Psoas muscle (tissue), 7 donors: ENCODE measurements at regions not wholly inside any gene's neighbourhood (a gene's known extent, or its start where the extent isn't known, plus 50 kb on each side); places are given as distances from the start of the nearest gene placed in this dataset.
"Not testable (repeated sequence)": the region's sequence is repeated elsewhere in the genome, so short reads cannot be mapped to it uniquely, and the experiment has no call there.

Experiments used
- ATAC-seq, 4 donors: fragments of 200-7000 bp; cut with Tn5 transposase; one replicate each; pipeline ENCODE4 v1.9.1; 2020; ENCODE audit warnings: moderate library complexity in 3 of 4, mild to moderate bottlenecking in 2 of 4
- DNase-seq, 2 donors: peaks; one replicate each; pipeline ENCODE4 v3.0.0-alpha.2; 2020
- H3K27ac ChIP-seq: fragments of 200-600 bp; one replicate; pipeline ENCODE4 v1.8.0; 2022
- H3K27me3 ChIP-seq, 3 donors: fragments of 200-600 bp in 1 of 3; one replicate each; pipeline versions ENCODE4 v1.6.1 to v1.8.0; 2013 to 2022; ENCODE audit warnings: low read length in 2 of 3, mild to moderate bottlenecking in 2 of 3, moderate library complexity in 1 of 3; ENCODE audit not compliant: insufficient read depth in 3 of 3
- H3K36me3 ChIP-seq, 2 donors: fragments of 200-600 bp in 1 of 2; one replicate each; pipeline versions ENCODE4 v1.6.1 to v1.8.0; 2013 to 2022; ENCODE audit warnings: low read depth in 1 of 2, mild to moderate bottlenecking in 1 of 2, moderate library complexity in 1 of 2; ENCODE audit not compliant: insufficient read depth in 1 of 2
- H3K4me1 ChIP-seq: fragments of 200-600 bp; one replicate; pipeline ENCODE4 v1.8.0; 2022
- H3K4me3 ChIP-seq: fragments of 200-600 bp; one replicate; pipeline ENCODE4 v1.8.0; 2022; ENCODE audit warnings: mild to moderate bottlenecking
- H3K9me3 ChIP-seq: fragments of 200-600 bp; one replicate; pipeline ENCODE4 v1.8.0; 2022
- CTCF ChIP-seq: fragments of 200-600 bp; IDR thresholded peaks from one replicate; pipeline ENCODE4 v1.8.0; 2022; ENCODE audit warnings: antibody characterized with exemption
- WGBS, 3 donors: extraction: QIAGEN DNeasy Blood & Tissue Kit; methylation state at CpG; one replicate each; pipeline versions ENCODE4 v1.1.6 to v1.1.7; 2013; 5-methylcytosine and 5-hydroxymethylcytosine counted together
- intact Hi-C, 2 donors: fragments of 100-400 bp; cut with DNase I; formaldehyde crosslinking; loops; one replicate each; pipeline versions ENCODE4 v1.11.0 to v1.14.2; 2022
- donor health status: healthy with polysubstance abuse.
- donor health status: DM: no; HTN: no; CAD: no; lungs with moderate emphysema.
- donor health status: Bipolar disorder and iron deficiency.
- donor health status: healthy.
- donor health status: DM: yes; HTN: yes; CAD: no.
- donor health status: DM: no; HTN: no; CAD: no.
- donor health status: DM: yes; HTN: yes; CAD: no.

GRCh38 chr12:40444174-40444573 lies 219.4 kb downstream of the LRRK2 start:
- no peak for TF ChIP-seq CTCF
- 82 to 91% (median 83%) methylated on average over 5 of the region's 5 CpGs for WGBS, 3 donors
- Histone ChIP-seq H3K4me3 (no peak overlapping the region), H3K36me3 (no peaks in the 10 kb centered on the region), H3K27me3 (peaks cover 0 to 1% (median 0%) of the 10 kb centered on the region in 3 donors), H3K9me3 (no peaks in the 10 kb centered on the region), H3K4me1 (no peaks in the 10 kb centered on the region), H3K27ac (no peak overlapping the region)
- ATAC-seq: no peak
- no peak for DNase-seq
- intact Hi-C loops: no loop called here

- no peak for TF ChIP-seq CTCF
- intact Hi-C loops: no loop called here
- no peak for ATAC-seq
Measured at GRCh38 chr12:40446385-40446784, 221.6 kb downstream of the LRRK2 start.

GRCh38 chr12:40448523-40448922 lies 223.7 kb downstream of the LRRK2 start:
- 95 to 100% (median 98%) methylated on average over 1 of the region's 1 CpG for WGBS, 3 donors

More at GRCh38 chr12:40446385-40446784, 221.6 kb downstream of the LRRK2 start:
- no peak overlapping the region for H3K4me3 ChIP-seq
- H3K9me3 ChIP-seq: no peaks in the 10 kb centered on the region
- no peak overlapping the region for H3K27ac ChIP-seq
- H3K27me3 ChIP-seq: peaks cover 0 to 1% (median 0%) of the 10 kb centered on the region in 3 donors
- H3K4me1 ChIP-seq: no peaks in the 10 kb centered on the region
- DNase-seq: no peak
- H3K36me3 ChIP-seq: no peaks in the 10 kb centered on the region

GRCh38 chr12:40451661-40452060 lies 226.9 kb downstream of the LRRK2 start:
- Histone ChIP-seq H3K4me1 (no peaks in the 10 kb centered on the region), H3K9me3 (no peaks in the 10 kb centered on the region), H3K4me3 (no peak overlapping the region), H3K36me3 (no peaks in the 10 kb centered on the region), H3K27ac (no peak overlapping the region), H3K27me3 (no peaks in the 10 kb centered on the region)
- DNase-seq: no peak
- 88 to 95% (median 92%) methylated on average over 1 of the region's 1 CpG for WGBS, 3 donors
- TF ChIP-seq CTCF: no peak
- intact Hi-C loops: no loop called here
- ATAC-seq: no peak

More at GRCh38 chr12:40448523-40448922, 223.7 kb downstream of the LRRK2 start:
- H3K27ac ChIP-seq, H3K4me1 ChIP-seq, H3K9me3 ChIP-seq, ATAC-seq, H3K4me3 ChIP-seq, intact Hi-C loops, DNase-seq, H3K27me3 ChIP-seq, H3K36me3 ChIP-seq: not testable (repeated sequence)

- Histone ChIP-seq H3K36me3 (no peaks in the 10 kb centered on the region), H3K4me3 (no peak overlapping the region), H3K9me3 (no peaks in the 10 kb centered on the region), H3K4me1 (no peaks in the 10 kb centered on the region), H3K27ac (no peak overlapping the region), H3K27me3 (no peaks in the 10 kb centered on the region)
- DNase-seq: no peak
- 87 to 93% (median 88%) methylated on average over 2 of the region's 2 CpGs for WGBS, 3 donors
- ATAC-seq: no peak
- intact Hi-C loops: no loop called here
- TF ChIP-seq CTCF: no peak
Measured at GRCh38 chr12:40464121-40464520, 228.1 kb upstream of the CNTN1 start.
